Nephron (organoid): ENCODE measurements at regions not wholly inside any gene's neighbourhood (a gene's known extent, or its start where the extent isn't known, plus 50 kb on each side); places are given as distances from the start of the nearest gene placed in this dataset.

Source experiments
- H3K27ac Mint-ChIP-seq, 3 experiments: 2 replicates each; pipeline ENCODE4 v1.8.0; 2020; ENCODE audit warnings: mixed read lengths in 3 of 3, mild to moderate bottlenecking in 2 of 3, moderate library complexity in 1 of 3
- H3K27me3 Mint-ChIP-seq: 2 replicates; pipeline ENCODE4 v1.8.0; 2021; ENCODE audit warnings: low read depth, mild to moderate bottlenecking, moderate library complexity, mixed read lengths
- H3K36me3 Mint-ChIP-seq: 2 replicates; pipeline ENCODE4 v1.8.0; 2020; ENCODE audit warnings: low read depth, mixed read lengths
- H3K4me1 Mint-ChIP-seq: 2 replicates; pipeline ENCODE4 v1.8.0; 2020; ENCODE audit warnings: mixed read lengths
- H3K4me3 Mint-ChIP-seq, 3 experiments: 2 replicates each; pipeline ENCODE4 v1.8.0; 2020; ENCODE audit warnings: mild to moderate bottlenecking in 3 of 3, mixed read lengths in 3 of 3, moderate library complexity in 2 of 3
- H3K9me3 Mint-ChIP-seq: 2 replicates; pipeline ENCODE4 v1.8.0; 2020; ENCODE audit warnings: mixed read lengths
- CTCF ChIP-seq, 3 experiments: fragments of 200-600 bp; sonication (generic); IDR thresholded peaks; one replicate each; pipeline ENCODE4 v1.5.0; 2021; ENCODE audit warnings: antibody characterized with exemption in 3 of 3; ENCODE audit not compliant: unreplicated experiment in 3 of 3

- peaks cover 8% of the 10 kb centered on the region for H3K27me3 Mint-ChIP-seq
- peaks cover 5% of the 10 kb centered on the region for H3K4me1 Mint-ChIP-seq
- TF ChIP-seq CTCF (IDR thresholded peaks at IDR 0.05; ENCODE audit: unreplicated experiment in 3 of 3), result no peak
- H3K9me3 Mint-ChIP-seq, result no peaks in the 10 kb centered on the region
- H3K27ac Mint-ChIP-seq, result no peak overlapping the region
- H3K4me3 Mint-ChIP-seq, result no peak overlapping the region
- H3K36me3 Mint-ChIP-seq, result no peaks in the 10 kb centered on the region
Observed at GRCh38 chr13:52961256-52961910, 67.2 kb upstream of the OLFM4 start.

- Mint-ChIP-seq H3K27me3 (no peaks in the 10 kb centered on the region), H3K27ac (peak overlapping the region in 1 of 3 experiments; percentile 54), H3K9me3 (no peaks in the 10 kb centered on the region), H3K36me3 (no peaks in the 10 kb centered on the region), H3K4me1 (peaks cover 15% of the 10 kb centered on the region), H3K4me3 (no peak overlapping the region)
- TF ChIP-seq CTCF (IDR thresholded peaks at IDR 0.05; ENCODE audit: unreplicated experiment in 3 of 3), result no peak
Observed at GRCh38 chr13:52955472-52955874, 73.1 kb upstream of the OLFM4 start.

- no peak for TF ChIP-seq CTCF (IDR thresholded peaks at IDR 0.05; ENCODE audit: unreplicated experiment in 3 of 3)
- Mint-ChIP-seq H3K9me3 (no peaks in the 10 kb centered on the region), H3K27me3 (no peaks in the 10 kb centered on the region), H3K4me1 (peaks cover 22% of the 10 kb centered on the region), H3K36me3 (no peaks in the 10 kb centered on the region), H3K4me3 (no peak overlapping the region), H3K27ac (no peak overlapping the region)
Observed at GRCh38 chr13:52954838-52955237, 73.8 kb upstream of the OLFM4 start.

DNA sequence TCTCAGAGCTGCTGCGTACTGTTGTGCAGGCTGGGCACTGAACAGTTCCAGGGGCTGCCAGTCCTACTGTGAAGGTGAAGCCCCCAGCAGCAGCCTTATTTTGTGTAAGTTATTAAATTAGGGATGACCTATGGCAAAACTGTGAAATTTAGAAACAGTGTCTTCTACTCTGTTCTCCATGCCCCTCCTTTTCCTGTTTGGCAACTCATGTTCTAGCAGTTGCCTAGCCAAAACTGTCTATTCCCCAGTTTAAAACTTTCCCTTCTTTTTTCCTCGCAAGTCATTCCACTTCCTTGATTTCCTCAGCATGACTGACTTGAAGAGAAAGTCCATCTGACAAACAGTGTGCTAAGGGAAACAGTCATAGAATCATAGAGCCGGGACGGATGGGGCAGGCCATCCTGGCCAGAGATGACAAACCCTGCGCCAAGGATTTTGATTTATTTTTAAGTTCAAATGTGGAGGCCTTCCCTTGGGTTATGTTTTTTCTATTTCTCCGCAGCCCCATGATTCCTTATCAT, 78.1 kb upstream of the OLFM4 start:
- Mint-ChIP-seq H3K36me3 (no peaks in the 10 kb centered on the region), H3K27ac (peak overlapping the region; percentile 10 to 89 (median 42)), H3K27me3 (peaks cover 6% of the 10 kb centered on the region), H3K4me3 (peak overlapping the region in 1 of 3 experiments; percentile 13), H3K9me3 (peaks cover under 1% of the 10 kb centered on the region), H3K4me1 (peaks cover 41% of the 10 kb centered on the region)
- TF ChIP-seq CTCF (IDR thresholded peaks at IDR 0.05; ENCODE audit: unreplicated experiment in 3 of 3), result no peak

DNA sequence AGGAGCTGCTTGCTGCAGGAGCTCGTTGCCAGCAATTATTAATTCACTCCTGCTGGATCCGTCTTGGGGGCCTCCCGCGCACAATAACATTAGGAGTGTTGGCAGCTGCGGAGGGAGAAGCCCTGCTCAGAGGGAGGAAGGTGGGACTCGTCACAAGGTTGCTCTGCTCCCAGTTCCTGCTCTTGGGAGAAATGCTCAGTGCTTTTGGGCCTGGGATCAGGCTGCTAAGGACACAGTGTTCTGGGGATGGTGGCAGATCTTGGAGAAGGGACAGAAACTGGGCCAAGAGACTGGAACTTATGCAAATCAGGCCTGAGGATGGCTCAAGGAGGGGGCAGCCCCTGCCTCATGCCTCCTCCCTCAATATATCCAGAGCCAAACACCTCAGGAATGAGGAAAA, 78.9 kb upstream of the OLFM4 start:
- Mint-ChIP-seq H3K9me3 (peaks cover 8% of the 10 kb centered on the region), H3K4me1 (peaks cover 41% of the 10 kb centered on the region), H3K36me3 (no peaks in the 10 kb centered on the region), H3K27me3 (peaks cover 6% of the 10 kb centered on the region), H3K27ac (peak overlapping the region; percentile 31 to 89 (median 72)), H3K4me3 (peak overlapping the region in 2 of 3 experiments; percentile 31)
- no peak for TF ChIP-seq CTCF (IDR thresholded peaks at IDR 0.05; ENCODE audit: unreplicated experiment in 3 of 3)

DNA sequence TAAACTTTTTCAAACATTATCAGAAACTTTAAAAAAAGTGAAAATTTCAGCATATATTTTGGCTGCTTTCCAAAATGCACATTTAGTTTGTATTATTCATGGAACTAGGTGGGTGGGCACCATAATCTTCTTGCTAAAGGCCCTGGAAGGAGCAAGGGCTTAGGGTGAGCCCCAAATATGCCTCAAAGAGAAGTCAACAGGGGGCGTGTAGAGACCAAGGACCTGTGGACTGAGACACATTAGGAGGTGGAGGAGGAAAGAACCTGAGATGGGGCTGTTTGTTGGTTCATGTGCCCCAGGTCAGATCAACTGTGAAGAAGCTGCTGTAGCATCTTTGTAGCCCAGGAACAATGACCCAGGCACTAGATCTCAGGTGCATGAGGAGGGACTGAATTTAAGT, 79.6 kb upstream of the OLFM4 start:
- peaks cover 41% of the 10 kb centered on the region for H3K4me1 Mint-ChIP-seq
- H3K9me3 Mint-ChIP-seq, result peaks cover 8% of the 10 kb centered on the region
- H3K4me3 Mint-ChIP-seq, result no peak overlapping the region
- TF ChIP-seq CTCF (IDR thresholded peaks at IDR 0.05; ENCODE audit: unreplicated experiment in 3 of 3), result no peak
- H3K27ac Mint-ChIP-seq, result peak overlapping the region in 2 of 3 experiments; percentile 72 to 89
- H3K36me3 Mint-ChIP-seq, result no peaks in the 10 kb centered on the region
- H3K27me3 Mint-ChIP-seq, result peaks cover 6% of the 10 kb centered on the region
